ENCODE measurements at regions not wholly inside any gene's neighbourhood (a gene's known extent, or its start where the extent isn't known, plus 50 kb on each side); places are given as distances from the start of the nearest gene placed in this dataset.
"Not testable (repeated sequence)": the region's sequence is repeated elsewhere in the genome, so short reads cannot be mapped to it uniquely, and the experiment has no call there.

DNA sequence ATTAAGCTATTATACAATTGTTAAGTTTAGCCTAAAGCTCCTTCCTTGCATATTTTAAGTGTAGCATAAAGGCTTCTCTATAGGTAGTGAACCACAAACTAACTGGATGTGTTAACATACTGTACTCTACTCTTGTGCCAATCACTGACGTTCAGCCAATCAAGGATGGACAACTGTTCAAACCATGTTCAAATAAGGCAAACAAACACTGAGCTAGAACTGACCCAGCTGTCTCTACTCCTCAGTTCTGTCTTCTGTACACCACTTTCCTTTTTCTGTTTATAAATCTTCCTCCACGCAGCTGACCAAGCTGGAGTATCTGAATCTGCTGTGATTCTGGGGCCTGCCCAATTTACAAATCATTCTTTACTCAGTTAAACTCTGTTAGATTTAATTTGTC, 188.7 kb upstream of the MBL2 start:
- DNase-seq: no peak

DNA sequence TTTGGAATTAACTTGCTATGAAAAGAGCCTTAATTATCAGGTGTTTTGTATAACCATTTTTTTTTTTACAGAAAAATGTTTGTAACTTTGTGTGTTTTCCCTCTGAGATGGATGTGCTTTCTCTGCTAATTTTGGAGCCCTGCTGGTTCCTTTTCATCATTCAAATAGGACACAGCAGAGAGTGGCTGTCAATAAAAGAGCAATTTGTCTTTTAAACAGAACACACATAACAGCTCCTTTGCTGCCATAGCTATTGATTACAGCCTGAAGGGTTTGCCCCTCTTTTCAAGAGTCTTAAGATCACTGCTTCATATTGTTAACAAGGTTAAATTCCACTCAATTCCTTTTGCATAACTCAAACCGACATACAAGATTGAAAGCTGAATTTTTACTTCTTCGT, 187.2 kb upstream of the MBL2 start:
- no peak for DNase-seq

DNA sequence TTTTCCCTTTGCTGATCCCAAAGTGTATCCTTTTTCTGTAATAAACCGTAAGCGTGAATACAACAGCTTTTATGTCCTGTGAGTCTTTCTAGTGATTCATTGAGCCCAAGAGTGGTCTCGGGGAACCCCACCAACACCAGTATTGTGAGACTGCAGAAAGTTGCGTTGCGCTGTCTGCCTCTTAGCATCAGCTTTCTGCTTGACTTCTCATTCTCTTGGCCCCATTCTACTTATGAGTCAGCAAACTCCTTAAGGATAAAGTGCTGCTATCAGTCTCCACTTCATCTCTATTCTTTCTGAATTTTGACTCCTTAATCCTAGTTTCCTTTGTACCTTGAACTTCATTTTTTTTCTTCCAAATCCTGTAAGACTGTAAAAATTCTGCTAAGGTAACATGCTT, 184.3 kb upstream of the MBL2 start:
- no peak for DNase-seq

DNA sequence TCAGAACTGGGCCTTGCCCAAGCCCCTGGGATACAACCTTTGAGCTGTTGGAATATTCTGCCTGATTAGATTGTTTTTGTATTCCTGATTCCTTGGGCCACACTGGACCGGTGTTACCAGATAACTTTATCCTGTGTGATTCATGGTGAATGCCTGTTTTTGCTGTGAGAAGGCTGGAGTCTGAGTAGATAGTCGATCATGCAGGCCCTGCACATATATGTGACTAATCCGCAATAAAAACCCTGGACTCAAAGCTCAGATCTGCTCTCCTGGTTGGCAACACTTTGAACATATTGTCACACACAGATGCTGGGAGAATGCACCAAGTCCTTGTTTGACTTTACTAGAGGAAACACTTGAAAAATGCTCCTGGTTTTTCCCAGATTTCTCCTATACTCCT, 183.9 kb upstream of the MBL2 start:
- no peak for DNase-seq

DNA sequence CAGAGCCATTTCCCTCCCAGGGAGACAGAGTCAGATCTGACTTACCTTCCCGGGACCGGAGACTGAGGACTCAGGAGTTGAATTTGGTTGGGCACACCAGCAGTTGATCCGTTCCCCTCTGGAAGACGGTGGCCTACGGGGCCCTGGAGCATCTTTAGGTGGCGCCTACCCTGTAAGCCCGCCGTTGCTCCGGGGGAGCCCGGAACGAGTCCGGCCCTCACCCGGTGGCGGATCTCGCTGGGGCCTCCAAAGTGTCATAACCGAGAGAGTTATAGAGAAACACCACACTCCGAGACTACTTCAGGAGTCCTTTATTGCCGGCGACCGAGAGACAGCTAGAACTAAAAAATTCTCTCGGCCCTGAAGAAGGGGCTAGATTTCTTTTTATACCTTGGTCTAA, 182.8 kb upstream of the MBL2 start:
- DNase-seq: no peak

DNA sequence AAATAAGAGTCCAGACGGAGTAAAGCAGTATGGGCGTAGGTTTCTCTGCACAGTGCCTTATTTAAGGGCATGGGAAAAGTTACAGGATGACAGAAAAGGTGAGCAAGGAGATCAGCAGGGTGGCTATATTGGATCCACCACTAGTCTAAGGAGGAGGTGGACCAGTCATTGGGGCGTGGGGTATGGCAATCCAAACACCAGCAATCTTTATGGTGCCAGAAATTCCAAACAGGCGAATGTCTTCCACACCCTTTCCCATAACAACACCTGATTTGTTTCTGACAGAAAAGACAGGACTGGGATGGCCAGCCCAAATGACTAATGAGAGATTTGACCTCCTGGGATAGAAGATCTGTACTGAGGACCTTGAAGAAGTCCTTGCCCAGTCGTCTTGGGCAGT, 181.8 kb upstream of the MBL2 start:
- DNase-seq: no peak

DNA sequence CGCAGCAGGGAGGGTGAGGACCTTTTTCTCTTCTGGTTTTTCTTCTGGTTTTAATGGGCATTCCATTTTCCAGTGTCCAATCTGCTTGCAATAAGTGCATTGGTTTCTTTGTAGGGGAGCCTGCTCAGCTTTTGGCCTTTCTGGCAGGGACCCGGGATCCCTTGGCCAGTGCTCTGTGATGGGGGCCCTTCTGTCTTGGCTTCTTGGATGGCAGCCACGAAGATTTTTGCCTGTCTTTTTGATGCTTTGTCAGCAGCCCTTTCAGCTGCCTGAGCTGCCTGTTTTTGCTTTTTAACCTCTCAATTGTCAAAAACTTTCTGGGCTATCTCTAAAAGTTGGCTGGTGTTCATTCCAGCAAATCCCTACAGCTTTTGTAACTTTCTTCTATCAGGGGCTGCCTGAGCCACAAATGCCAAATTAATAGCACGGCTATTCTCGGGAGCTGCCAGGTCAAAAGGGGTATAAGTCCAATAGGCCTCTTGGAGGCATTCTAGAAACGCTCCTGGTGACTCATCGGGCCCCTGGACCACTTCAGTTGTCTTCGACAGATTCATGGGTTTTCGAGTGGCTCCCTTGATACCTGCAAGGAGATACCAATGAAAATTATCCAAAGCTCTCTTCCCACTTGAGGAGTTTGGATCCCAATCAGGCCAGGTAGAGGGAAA, 179.9 kb upstream of the MBL2 start:
- DNase-seq: no peak

DNA sequence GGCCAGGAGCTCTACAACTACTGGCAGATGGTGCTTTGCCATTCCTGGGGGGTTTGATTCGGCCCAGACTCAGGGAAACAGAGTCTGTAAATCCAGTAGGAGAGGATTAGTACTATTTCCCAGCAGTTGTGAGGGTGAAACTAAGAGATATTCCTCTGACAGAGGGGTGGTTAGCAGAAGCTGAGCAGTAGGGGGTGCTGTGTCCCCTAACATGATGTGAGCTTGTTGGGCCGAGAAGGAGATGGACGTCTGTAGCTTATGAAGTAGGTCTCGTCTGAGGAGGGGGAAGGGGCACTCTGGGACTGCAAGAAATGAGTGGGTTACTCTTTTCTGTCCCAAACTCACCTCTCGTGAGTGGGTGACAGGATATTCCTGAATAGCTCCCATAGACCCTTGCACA, 179.2 kb upstream of the MBL2 start:
- peak in 8 of 56 donors; percentile 2 to 36 (median 7) for DNase-seq

DNA sequence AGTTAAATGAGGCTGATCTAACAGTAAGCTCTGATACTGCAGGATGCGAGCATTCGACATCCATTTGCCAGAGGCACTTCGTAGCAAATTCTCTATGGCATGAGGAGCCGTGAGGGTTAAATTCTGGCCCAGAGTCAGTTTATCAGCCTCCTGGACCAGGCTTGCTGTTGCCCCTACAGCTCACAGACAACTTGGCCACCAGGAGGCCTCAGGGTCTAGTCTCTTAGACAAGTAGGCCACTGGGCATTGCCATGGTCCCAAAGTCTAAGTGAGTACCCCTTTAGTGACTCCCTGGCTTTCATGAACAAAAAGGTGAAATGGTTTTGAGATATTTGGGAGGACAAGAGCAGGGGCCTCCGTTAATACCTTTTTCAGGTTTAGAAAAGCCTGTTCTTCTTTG, 178.0 kb upstream of the MBL2 start:
- no peak for DNase-seq

DNA sequence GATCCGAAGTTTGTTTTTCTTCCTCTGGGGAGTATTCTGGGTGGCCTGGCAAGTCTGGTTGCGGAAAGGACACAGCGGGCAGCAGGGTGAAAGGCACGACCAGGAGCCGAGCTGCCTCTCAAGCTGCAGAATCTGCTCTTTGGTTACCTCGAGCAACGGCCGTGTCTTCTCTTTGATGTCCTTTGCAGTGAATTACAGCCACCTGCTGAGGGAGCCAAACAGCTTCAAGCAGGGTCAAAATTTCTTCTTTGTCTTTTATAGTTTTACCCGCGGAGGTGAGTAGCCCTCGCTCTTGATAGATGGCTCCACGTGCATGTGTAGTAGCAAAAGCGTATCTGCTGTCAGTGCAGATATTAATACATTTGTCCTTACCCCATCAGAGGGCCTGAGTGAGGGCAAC, 177.3 kb upstream of the MBL2 start:
- no peak for DNase-seq

DNA sequence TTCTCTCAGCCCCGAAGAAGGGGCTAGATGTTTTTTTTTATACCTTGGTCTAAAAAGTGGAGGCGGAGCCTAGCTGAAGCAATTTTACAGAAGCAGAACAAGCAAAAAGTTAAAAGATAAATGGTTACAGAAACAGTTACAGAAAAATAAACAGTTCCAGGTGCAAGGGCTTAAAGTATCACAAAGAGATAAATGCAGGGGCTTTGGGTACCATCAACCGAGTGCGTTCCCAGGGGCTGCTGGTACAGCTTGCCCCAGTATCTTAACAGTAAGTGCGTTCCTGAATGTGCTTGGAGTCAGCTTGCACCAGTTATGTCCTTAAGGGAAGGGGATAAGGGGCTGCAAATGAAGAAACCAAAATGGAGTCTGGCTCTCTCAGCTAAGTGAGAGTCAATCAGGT, 173.9 kb upstream of the MBL2 start:
- no peak for DNase-seq

DNA sequence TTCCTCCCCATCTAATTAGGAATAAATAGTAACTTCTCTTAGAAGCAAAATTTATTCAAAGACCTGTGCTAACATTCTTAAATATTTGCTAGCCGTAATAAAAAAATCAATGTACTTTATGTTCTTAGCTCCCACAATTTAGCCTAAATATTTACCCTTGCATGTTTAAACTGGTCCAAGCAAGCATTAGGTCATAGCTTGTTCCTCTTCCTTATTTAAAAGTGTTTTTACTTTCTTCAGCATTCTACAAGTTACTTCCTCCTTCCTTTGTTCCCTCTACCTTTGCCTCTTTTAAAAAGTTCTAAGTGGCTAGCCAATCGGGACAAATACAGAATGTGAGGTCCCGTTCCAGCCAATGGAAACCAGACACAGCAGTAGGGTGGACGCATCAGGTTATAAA, 172.9 kb upstream of the MBL2 start:
- DNase-seq: not testable (repeated sequence)

DNA sequence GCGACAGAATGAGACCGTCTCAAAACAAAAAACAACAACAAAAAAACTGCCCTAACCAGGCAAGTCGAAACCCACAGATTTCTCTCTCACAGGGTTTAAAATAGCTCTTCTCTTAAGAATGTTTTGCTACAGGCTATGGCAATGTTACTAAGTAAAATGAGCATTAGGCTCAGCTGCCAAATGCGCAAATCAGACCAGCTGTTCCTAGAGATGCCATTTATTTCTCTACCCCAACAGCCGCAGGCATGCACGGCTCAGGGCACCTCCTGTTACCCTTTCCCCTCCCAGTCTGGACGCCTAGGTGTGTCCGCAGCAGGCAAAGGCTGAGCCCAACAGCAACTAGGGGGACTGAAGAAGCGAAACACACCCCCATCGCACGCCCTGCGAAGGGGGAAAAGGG, 168.3 kb upstream of the MBL2 start:
- DNase-seq: no peak

DNA sequence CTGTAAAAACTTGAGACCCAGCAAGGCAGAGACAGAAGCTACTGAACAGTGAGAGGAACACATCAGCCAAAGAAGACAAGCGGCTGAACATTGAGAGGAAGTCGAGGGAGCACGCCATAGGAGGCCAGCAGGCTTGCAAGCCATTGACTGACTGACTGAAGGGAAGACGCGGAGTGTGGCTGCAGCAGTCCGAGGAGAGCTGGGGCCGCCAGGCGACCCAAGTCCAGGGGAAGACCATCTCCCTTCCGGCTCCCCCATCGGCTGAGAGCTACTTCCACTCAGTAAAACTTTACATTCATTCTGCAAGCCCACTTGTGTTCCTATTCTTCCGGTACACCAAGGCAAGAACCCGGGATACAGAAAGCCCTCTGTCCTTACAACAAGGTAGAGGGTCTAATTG, 167.3 kb upstream of the MBL2 start:
- DNase-seq: no peak

DNA sequence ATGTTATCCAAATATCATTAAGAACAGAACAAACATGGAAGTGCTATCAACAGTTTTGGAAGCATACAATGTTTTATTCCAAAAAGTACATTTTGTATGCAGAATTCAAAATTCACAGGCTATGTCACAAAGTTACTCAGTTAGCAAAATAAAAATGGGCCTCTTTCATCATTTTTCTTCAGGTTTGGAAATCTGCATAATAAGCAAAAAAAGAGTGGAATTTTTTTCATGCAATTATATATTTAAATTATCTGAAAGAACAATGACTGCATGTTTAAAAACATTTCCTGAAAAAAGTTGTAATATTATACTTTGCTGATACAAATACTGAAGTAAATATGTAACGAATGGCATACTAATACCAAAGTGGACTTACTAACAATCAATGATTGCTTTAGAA, 161.2 kb upstream of the MBL2 start:
- DNase-seq: no peak

DNA sequence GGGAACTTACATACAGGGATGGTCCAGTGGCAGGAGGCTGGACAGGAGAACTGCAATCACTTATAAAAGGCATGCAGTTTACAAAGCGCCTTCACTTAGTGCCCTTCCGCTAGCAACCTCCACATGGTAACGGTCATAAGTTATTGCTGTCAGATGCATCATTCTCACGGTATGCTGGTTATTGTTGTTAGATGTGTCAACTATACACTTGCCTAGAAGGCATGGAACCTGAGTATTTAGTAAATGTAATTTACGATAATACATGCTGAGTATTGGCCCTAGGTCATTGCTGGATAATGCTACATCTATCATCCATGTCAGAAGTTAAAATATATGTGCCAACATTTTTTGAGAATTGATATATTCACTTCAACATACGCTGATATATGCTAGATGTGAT, 155.1 kb upstream of the MBL2 start:
- no peak for DNase-seq

DNA sequence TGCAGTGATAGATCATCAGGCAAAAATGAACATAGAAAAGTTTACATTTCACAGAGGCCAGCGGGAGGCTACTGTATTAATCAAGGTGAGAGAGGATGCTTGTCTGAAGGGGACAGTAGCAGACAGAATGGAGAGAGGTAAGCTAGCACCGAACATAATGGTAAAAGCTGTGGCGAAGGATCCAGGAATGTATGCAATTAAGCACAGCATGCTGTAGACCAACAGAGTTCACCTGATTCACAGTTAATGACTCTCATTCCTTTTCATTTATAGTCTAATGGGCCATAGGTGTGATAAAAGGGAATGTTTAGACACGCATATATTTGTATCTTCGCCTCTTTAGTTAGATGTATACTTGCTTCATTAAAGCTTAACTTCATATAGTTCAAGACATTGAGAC, 150.9 kb upstream of the MBL2 start:
- no peak for DNase-seq

DNA sequence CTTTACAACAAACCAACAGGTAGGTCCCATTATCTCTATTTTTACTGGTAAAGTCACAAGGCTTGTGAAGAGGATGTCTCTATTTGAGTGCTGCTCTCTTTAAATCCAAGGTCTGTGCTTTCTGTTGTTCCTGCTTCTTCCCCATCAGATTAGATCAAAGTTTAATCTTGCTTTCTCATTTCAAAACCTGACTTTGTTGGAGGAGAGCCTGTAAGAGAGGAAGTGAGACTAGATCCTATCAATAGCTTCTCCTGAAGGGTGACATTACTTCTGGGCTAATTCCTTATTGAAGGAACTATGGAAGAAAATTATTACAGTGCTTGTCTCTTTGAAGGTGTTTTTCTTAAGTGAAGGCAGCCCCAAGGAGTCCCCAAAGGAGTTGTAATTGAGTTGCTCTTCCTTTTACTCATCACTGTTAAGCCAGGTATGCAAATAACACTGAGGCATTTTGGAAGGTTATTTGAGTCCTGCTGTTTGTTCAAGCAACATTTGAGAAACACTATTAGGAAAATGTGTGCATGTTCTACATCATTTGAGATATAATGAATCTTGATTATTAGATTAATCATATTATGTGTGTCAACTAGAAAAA, 146.2 kb upstream of the MBL2 start:
- no peak for DNase-seq

DNA sequence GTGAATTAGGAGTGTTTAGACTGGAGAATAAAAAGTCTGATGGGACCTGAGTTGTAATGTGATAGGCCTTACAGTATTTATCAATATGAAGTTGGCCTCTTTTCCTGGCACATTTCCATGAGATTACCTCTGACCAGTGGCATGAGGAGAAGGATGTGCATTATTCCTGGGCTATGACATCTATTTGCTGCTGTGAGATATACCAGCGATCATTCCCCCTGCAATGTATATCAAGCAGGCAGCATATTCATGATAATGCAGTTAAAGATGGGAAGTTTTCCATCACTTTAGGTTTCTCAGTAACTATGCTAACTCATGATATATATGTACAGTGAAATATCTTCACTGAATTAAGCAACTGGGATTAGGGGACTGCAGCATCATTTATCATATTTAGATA, 142.8 kb upstream of the MBL2 start:
- DNase-seq: no peak

DNA sequence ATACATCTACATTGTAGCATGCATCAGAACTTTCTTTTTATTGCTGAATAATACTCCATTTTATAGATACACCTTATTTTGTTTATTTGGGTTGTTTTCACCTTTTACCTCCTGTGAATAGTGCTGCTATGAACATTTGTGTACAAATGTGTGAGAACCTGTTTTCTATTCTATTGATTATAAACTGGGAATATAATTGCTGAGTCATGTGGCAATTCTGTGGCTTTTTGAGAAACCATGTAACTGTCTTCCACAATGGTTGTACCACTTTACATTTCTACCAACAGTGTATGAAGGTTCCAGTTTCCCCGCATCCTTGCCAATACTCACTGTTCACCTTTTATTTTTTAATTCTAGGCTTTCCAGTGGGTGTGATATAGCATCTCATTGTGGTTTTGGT, 138.6 kb upstream of the MBL2 start:
- DNase-seq: no peak

DNA sequence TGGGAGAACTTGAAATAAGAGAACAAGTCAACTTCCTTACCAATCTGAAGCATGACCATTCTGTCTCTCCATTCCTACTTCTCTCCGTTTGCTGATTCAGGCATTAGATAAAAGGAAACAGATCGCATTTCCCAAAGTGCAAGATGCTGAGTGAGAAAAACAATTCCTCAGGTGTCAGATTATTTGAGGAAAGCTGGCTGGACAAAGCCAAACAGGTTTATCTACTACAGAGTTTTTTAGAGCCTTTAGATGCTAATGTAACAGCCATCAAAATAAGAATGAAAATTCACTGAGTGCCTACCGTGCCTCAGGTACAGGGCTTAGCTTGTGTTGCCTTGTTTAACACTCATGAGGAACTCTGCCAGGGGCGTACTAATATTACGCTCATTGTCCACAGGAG, 135.9 kb upstream of the MBL2 start:
- no peak for DNase-seq

DNA sequence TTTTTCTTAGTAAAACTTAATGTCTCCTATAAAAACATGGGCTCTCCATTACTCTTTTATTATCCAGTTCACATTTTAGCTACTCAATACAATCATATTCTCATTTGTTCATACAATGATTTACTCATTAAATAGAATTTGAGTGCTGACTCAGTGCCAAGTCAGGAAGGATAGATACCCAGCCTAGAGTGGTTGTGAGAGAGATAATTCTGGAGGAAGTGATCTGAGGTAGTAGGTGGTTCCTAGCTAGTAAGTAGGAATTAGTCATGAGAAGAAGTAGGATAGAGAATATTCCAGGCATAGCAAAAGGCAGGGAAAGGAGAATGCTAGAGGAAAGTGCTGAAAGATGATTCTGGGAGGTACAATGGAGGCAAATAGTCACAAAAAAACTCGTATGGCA, 133.5 kb upstream of the MBL2 start:
- DNase-seq: peak in 4 of 56 donors; percentile 1 to 47 (median 18)

DNA sequence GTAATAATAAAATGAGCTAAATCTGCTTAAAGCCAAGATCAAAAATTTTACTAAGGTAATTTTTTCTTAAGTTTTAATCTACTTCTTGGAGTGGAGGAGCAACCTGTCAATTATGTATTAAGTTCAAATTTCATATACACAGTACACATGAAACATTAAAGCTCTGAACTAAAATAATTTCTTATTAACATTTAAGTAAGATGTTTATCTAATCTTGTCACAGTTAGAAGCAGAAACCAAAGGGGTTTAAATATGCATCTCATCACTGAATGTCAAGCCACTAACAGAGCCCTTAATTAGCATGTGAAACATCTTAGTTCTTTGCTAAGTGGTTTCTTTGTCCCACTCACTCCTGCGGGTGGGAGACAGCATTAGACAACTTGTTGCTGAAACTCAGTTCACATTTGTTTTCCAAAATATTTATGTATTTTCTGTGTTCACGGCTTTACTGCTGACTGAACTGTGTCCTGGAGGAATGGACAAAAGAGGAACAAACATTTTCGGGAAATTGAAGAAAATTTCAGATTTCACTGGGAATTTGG, 130.9 kb upstream of the MBL2 start:
- DNase-seq: no peak

DNA sequence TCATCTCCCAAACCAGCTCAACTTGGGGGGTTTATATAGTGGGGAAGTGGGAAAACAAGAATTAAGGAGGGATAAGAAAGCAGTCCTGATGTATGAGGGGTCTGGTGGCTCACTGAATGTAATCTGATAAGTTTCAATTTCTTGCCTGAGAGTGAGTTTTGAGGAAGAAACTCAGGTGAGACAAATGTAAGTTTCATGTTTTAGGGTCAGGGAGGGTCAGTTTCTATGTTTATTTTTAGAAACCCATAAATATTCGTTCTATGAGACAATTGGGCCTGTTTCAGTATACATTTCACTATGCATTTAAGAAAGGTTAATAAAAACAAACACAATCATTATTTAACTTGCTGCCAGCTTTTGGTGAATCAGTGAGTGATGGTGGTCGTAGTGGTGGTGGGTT, 128.0 kb upstream of the MBL2 start:
- DNase-seq: no peak

Measured in nucleus accumbens (tissue), 56 donors.